Ascending aorta (tissue), 2 donors: ENCODE measurements at regions not wholly inside any gene's neighbourhood (a gene's known extent, or its start where the extent isn't known, plus 50 kb on each side); places are given as distances from the start of the nearest gene placed in this dataset.

ENCODE experiments used
- DNase-seq, 2 donors: peaks; one replicate each; pipeline ENCODE4 v3.0.0-alpha.2; 2019; ENCODE audit warnings: low spot score in 2 of 2
- H3K27ac ChIP-seq, 2 donors: fragments of 200-600 bp; sonication (generic); one replicate each; pipeline ENCODE4 v1.5.1; 2016 to 2017; ENCODE audit warnings: mild to moderate bottlenecking in 1 of 2
- H3K27me3 ChIP-seq: fragments of 200-600 bp; sonication (generic); one replicate; pipeline ENCODE4 v1.5.1; 2017
- H3K36me3 ChIP-seq, 2 donors: fragments of 200-600 bp; sonication (generic); one replicate each; pipeline ENCODE4 v1.5.1; 2016
- H3K4me1 ChIP-seq, 2 donors: fragments of 200-600 bp; sonication (generic); one replicate each; pipeline ENCODE4 v1.5.1; 2016 to 2017; ENCODE audit warnings: mild to moderate bottlenecking in 1 of 2
- H3K4me3 ChIP-seq, 2 donors: fragments of 200-600 bp; sonication (generic); one replicate each; pipeline ENCODE4 v1.5.1; 2016 to 2017; ENCODE audit warnings: mild to moderate bottlenecking in 1 of 2
- H3K9me3 ChIP-seq, 2 donors: fragments of 200-600 bp; sonication (generic); one replicate each; pipeline ENCODE4 v1.5.1; 2016
- intact Hi-C: fragments of 100-400 bp; cut with DNase I; formaldehyde crosslinking; loops from one replicate; pipeline ENCODE4 v1.15.1; 2023
- TF ChIP-seq, protein P1 (sequence below), 3 experiments: fragments of 200-600 bp in 2 of 3; fragments of 450-650 bp in 1 of 3; sonication (generic) in 2 of 3; IDR thresholded peaks; one replicate each; pipeline ENCODE4 v1.5.1; 2016 to 2019; ENCODE audit warnings: antibody characterized with exemption in 3 of 3, mild to moderate bottlenecking in 1 of 3, moderate library complexity in 1 of 3

- Histone ChIP-seq H3K4me3 (no peak overlapping the region), H3K27ac (no peak overlapping the region), H3K4me1 (no peaks in the 10 kb centered on the region), H3K36me3 (no peaks in the 10 kb centered on the region), H3K27me3 (no peaks in the 10 kb centered on the region), H3K9me3 (peaks cover 0 to 4% of the 10 kb centered on the region in 2 donors)
- TF ChIP-seq, protein P1, sequence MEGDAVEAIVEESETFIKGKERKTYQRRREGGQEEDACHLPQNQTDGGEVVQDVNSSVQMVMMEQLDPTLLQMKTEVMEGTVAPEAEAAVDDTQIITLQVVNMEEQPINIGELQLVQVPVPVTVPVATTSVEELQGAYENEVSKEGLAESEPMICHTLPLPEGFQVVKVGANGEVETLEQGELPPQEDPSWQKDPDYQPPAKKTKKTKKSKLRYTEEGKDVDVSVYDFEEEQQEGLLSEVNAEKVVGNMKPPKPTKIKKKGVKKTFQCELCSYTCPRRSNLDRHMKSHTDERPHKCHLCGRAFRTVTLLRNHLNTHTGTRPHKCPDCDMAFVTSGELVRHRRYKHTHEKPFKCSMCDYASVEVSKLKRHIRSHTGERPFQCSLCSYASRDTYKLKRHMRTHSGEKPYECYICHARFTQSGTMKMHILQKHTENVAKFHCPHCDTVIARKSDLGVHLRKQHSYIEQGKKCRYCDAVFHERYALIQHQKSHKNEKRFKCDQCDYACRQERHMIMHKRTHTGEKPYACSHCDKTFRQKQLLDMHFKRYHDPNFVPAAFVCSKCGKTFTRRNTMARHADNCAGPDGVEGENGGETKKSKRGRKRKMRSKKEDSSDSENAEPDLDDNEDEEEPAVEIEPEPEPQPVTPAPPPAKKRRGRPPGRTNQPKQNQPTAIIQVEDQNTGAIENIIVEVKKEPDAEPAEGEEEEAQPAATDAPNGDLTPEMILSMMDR (IDR thresholded peaks at IDR 0.05), result no peak
- no peak for DNase-seq
- intact Hi-C loops, result no loop called here
Measured at GRCh38 chr11:105377870-105378269, 232.0 kb upstream of the GRIA4 start.

- no peaks in the 10 kb centered on the region for H3K27me3 ChIP-seq
- H3K4me1 ChIP-seq, result no peaks in the 10 kb centered on the region
- no peak overlapping the region for H3K27ac ChIP-seq
- no peak overlapping the region for H3K4me3 ChIP-seq
- peaks cover 0 to 4% of the 10 kb centered on the region in 2 donors for H3K9me3 ChIP-seq
- TF ChIP-seq, protein P1 (IDR thresholded peaks at IDR 0.05), result no peak
- intact Hi-C loops, result no loop called here
- no peaks in the 10 kb centered on the region for H3K36me3 ChIP-seq
- DNase-seq, result no peak
Measured at GRCh38 chr11:105372206-105372605, 232.6 kb upstream of the CARD18 start.

GRCh38 chr11:105371311-105371710 is 231.7 kb upstream of the CARD18 start:
- Histone ChIP-seq H3K4me1 (no peaks in the 10 kb centered on the region), H3K27me3 (no peaks in the 10 kb centered on the region), H3K27ac (no peak overlapping the region), H3K36me3 (no peaks in the 10 kb centered on the region), H3K4me3 (no peak overlapping the region), H3K9me3 (peaks cover 0 to 4% of the 10 kb centered on the region in 2 donors)
- intact Hi-C loops, result no loop called here
- no peak for DNase-seq
- TF ChIP-seq, protein P1 (IDR thresholded peaks at IDR 0.05), result no peak

DNA sequence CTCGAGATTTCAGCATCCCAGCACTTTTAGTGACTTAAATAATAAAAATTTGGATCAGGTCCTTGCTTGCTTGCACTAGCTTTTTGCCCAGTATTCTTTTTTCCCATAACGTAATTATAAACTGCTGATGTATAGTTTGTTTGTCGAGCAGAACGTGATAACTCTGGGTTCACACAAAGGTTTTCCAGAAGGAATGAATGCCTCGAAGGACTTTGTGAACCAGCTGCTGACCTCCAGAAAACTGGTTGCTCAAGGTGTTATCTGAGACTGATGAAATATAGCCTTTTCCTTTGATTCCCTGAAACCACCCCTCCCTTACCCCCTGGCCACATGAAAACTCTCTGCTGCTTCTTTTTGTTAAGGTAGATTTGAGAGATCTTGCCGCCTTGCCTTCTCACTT is 229.1 kb upstream of the CARD18 start:
- no peak overlapping the region for H3K27ac ChIP-seq
- H3K4me3 ChIP-seq, result no peak overlapping the region
- TF ChIP-seq, protein P1 (IDR thresholded peaks at IDR 0.05), result no peak
- intact Hi-C loops, result no loop called here
- H3K4me1 ChIP-seq, result no peaks in the 10 kb centered on the region
- no peaks in the 10 kb centered on the region for H3K27me3 ChIP-seq
- no peak for DNase-seq
- no peaks in the 10 kb centered on the region for H3K9me3 ChIP-seq
- no peaks in the 10 kb centered on the region for H3K36me3 ChIP-seq

GRCh38 chr11:105367129-105367528 is 227.6 kb upstream of the CARD18 start:
- no peaks in the 10 kb centered on the region for H3K4me1 ChIP-seq
- no peak overlapping the region for H3K4me3 ChIP-seq
- H3K27me3 ChIP-seq, result no peaks in the 10 kb centered on the region
- H3K9me3 ChIP-seq, result no peaks in the 10 kb centered on the region
- no peak for DNase-seq
- TF ChIP-seq, protein P1 (IDR thresholded peaks at IDR 0.05), result no peak
- no peaks in the 10 kb centered on the region for H3K36me3 ChIP-seq
- H3K27ac ChIP-seq, result no peak overlapping the region
- intact Hi-C loops, result no loop called here

GRCh38 chr11:105361651-105362050 is 222.1 kb upstream of the CARD18 start:
- no peaks in the 10 kb centered on the region for H3K27me3 ChIP-seq
- no peak overlapping the region for H3K27ac ChIP-seq
- DNase-seq, result no peak
- no peaks in the 10 kb centered on the region for H3K36me3 ChIP-seq
- no peaks in the 10 kb centered on the region for H3K4me1 ChIP-seq
- H3K4me3 ChIP-seq, result no peak overlapping the region
- no peaks in the 10 kb centered on the region for H3K9me3 ChIP-seq
- TF ChIP-seq, protein P1 (IDR thresholded peaks at IDR 0.05), result no peak
- intact Hi-C loops, result no loop called here
